ENCODE measurements at regions not wholly inside any gene's neighbourhood (a gene's known extent, or its start where the extent isn't known, plus 50 kb on each side); places are given as distances from the start of the nearest gene placed in this dataset.

GRCh38 chr3:87564438-87564837, 288.1 kb upstream of the POU1F1 start:
- FAIRE-seq (no peak), DNase-seq (ENCODE audit: low read depth) (no peak)
- H3K4me3 ChIP-seq (ENCODE audit: low read depth, low read length) = no peak overlapping the region
- no peaks in the 10 kb centered on the region for H3K36me3 ChIP-seq (ENCODE audit: control insufficient read depth, insufficient read depth, low read length)
- TF ChIP-seq, protein P1, sequence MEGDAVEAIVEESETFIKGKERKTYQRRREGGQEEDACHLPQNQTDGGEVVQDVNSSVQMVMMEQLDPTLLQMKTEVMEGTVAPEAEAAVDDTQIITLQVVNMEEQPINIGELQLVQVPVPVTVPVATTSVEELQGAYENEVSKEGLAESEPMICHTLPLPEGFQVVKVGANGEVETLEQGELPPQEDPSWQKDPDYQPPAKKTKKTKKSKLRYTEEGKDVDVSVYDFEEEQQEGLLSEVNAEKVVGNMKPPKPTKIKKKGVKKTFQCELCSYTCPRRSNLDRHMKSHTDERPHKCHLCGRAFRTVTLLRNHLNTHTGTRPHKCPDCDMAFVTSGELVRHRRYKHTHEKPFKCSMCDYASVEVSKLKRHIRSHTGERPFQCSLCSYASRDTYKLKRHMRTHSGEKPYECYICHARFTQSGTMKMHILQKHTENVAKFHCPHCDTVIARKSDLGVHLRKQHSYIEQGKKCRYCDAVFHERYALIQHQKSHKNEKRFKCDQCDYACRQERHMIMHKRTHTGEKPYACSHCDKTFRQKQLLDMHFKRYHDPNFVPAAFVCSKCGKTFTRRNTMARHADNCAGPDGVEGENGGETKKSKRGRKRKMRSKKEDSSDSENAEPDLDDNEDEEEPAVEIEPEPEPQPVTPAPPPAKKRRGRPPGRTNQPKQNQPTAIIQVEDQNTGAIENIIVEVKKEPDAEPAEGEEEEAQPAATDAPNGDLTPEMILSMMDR (IDR thresholded peaks at IDR 0.05; ENCODE audit: insufficient read depth, low read length, severe bottlenecking) = no peak
- H3K27me3 ChIP-seq (ENCODE audit: control insufficient read depth, insufficient read depth, low read length) = no peaks in the 10 kb centered on the region

DNA sequence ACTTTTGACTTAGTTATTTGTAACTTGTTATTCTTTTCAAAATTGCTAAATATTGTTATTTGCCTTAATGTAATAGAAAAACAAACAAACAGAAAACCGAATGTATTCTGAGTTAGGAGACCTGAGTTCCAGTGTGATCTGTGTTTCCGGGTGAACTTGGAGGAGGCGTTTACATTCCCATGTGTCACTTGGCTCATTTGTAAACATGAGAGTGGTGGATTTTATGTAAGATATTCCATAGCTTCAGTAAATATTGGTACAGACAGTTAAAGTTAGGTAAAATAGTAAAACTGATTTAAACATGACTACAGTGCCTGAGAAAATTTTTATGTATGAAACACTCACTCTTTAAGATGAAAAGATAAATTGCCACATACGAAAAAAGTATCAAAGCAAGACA, 287.3 kb upstream of the POU1F1 start:
- Histone ChIP-seq H3K27me3 (ENCODE audit: control insufficient read depth, insufficient read depth, low read length) (no peaks in the 10 kb centered on the region), H3K36me3 (ENCODE audit: control insufficient read depth, insufficient read depth, low read length) (no peaks in the 10 kb centered on the region), H3K4me3 (ENCODE audit: low read depth, low read length) (no peak overlapping the region)
- TF ChIP-seq, protein P1 (IDR thresholded peaks at IDR 0.05; ENCODE audit: insufficient read depth, low read length, severe bottlenecking) = no peak
- peak; percentile 16 for DNase-seq (ENCODE audit: low read depth)
- FAIRE-seq = no peak

GRCh38 chr3:87558492-87558891, 282.1 kb upstream of the POU1F1 start:
- DNase-seq (ENCODE audit: low read depth) = no peak
- H3K36me3 ChIP-seq (ENCODE audit: control insufficient read depth, insufficient read depth, low read length) = no peaks in the 10 kb centered on the region
- H3K27me3 ChIP-seq (ENCODE audit: control insufficient read depth, insufficient read depth, low read length) = no peaks in the 10 kb centered on the region
- no peak overlapping the region for H3K4me3 ChIP-seq (ENCODE audit: low read depth, low read length)
- no peak for FAIRE-seq
- TF ChIP-seq, protein P1 (IDR thresholded peaks at IDR 0.05; ENCODE audit: insufficient read depth, low read length, severe bottlenecking) = no peak

DNA sequence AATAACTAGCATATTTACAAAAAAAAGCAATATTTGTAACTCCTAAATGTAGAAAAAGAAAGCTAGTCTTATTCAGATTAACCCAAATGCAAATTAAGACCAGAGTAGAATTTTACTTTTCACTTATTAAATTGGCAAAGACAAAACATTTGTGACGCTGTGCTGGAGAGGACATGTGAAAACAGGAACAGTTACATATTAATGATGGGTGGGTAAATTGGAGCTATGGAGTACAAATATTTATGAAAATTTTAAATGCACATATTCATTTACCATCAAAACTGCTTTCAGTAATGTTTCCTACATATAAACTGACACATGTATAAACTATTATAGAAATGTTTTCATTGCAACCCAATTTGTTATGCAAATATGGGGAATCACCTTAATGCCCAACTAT, 278.9 kb upstream of the POU1F1 start:
- FAIRE-seq (no peak), DNase-seq (ENCODE audit: low read depth) (no peak)
- Histone ChIP-seq H3K27me3 (ENCODE audit: control insufficient read depth, insufficient read depth, low read length) (no peaks in the 10 kb centered on the region), H3K36me3 (ENCODE audit: control insufficient read depth, insufficient read depth, low read length) (no peaks in the 10 kb centered on the region), H3K4me3 (ENCODE audit: low read depth, low read length) (no peak overlapping the region)
- TF ChIP-seq, protein P1 (IDR thresholded peaks at IDR 0.05; ENCODE audit: insufficient read depth, low read length, severe bottlenecking) = no peak

- no peak for DNase-seq (ENCODE audit: low read depth)
- TF ChIP-seq, protein P1 (IDR thresholded peaks at IDR 0.05; ENCODE audit: insufficient read depth, low read length, severe bottlenecking) = no peak
- Histone ChIP-seq H3K27me3 (ENCODE audit: control insufficient read depth, insufficient read depth, low read length) (no peaks in the 10 kb centered on the region), H3K36me3 (ENCODE audit: control insufficient read depth, insufficient read depth, low read length) (no peaks in the 10 kb centered on the region), H3K4me3 (ENCODE audit: low read depth, low read length) (no peak overlapping the region)
- no peak for FAIRE-seq
Observed at GRCh38 chr3:87553058-87553457, 276.7 kb upstream of the POU1F1 start.

- no peak for FAIRE-seq
- DNase-seq (ENCODE audit: low read depth) = no peak
- no peak overlapping the region for H3K4me3 ChIP-seq (ENCODE audit: low read depth, low read length)
- TF ChIP-seq, protein P1 (IDR thresholded peaks at IDR 0.05; ENCODE audit: insufficient read depth, low read length, severe bottlenecking) = no peak
- H3K36me3 ChIP-seq (ENCODE audit: control insufficient read depth, insufficient read depth, low read length) = no peaks in the 10 kb centered on the region
- no peaks in the 10 kb centered on the region for H3K27me3 ChIP-seq (ENCODE audit: control insufficient read depth, insufficient read depth, low read length)
Observed at GRCh38 chr3:87550892-87551291, 274.5 kb upstream of the POU1F1 start.

Data from bronchial epithelial cell (primary cell).